H9 (cell line): ENCODE measurements at regions not wholly inside any gene's neighbourhood (a gene's known extent, or its start where the extent isn't known, plus 50 kb on each side); places are given as distances from the start of the nearest gene placed in this dataset.

ENCODE experiments used
- DNase-seq: peaks from one replicate; pipeline ENCODE4 v3.0.0-alpha.2; 2017
- H2AFZ ChIP-seq: one replicate; pipeline ENCODE4 v1.6.1; 2013; ENCODE audit warnings: mild to moderate bottlenecking, low read length, control low read depth, moderate library complexity
- H2AK5ac ChIP-seq: 2 replicates; pipeline ENCODE4 v1.6.1; 2013; ENCODE audit warnings: low read length, control low read depth, mixed read lengths; ENCODE audit not compliant: insufficient read length
- H2BK120ac ChIP-seq: one replicate; pipeline ENCODE4 v1.6.1; 2013; ENCODE audit warnings: low read depth, mild to moderate bottlenecking, low read length, control low read depth, inconsistent platforms; ENCODE audit not compliant: poor library complexity, severe bottlenecking
- H2BK12ac ChIP-seq: 2 replicates; pipeline ENCODE4 v1.6.1; 2013; ENCODE audit warnings: low read length, control low read depth, mixed read lengths, low read depth; ENCODE audit not compliant: insufficient read length
- H2BK15ac ChIP-seq: 2 replicates; pipeline ENCODE4 v1.6.1; 2013; ENCODE audit warnings: low read depth, low read length, control low read depth
- H2BK20ac ChIP-seq: one replicate; pipeline ENCODE4 v1.6.1; 2013; ENCODE audit warnings: low read depth, mild to moderate bottlenecking, low read length, control low read depth, inconsistent platforms; ENCODE audit not compliant: poor library complexity, severe bottlenecking
- H2BK5ac ChIP-seq: 2 replicates; pipeline ENCODE4 v1.6.1; 2013; ENCODE audit warnings: low read length, control low read depth, mixed read lengths; ENCODE audit not compliant: insufficient read length
- H3K14ac ChIP-seq: 2 replicates; pipeline ENCODE4 v1.6.1; 2013; ENCODE audit warnings: low read length, control low read depth; ENCODE audit not compliant: insufficient read depth
- H3K18ac ChIP-seq: 2 replicates; pipeline ENCODE4 v1.6.1; 2013; ENCODE audit warnings: low read depth, mild to moderate bottlenecking, mixed read lengths, low read length, control low read depth; ENCODE audit not compliant: insufficient read length
- H3K23ac ChIP-seq: 2 replicates; pipeline ENCODE4 v1.6.1; 2013; ENCODE audit warnings: low read length, control low read depth, mixed read lengths, low read depth; ENCODE audit not compliant: insufficient read length
- H3K23me2 ChIP-seq: 2 replicates; pipeline ENCODE4 v1.6.1; 2013; ENCODE audit warnings: low read depth, mild to moderate bottlenecking, mixed read lengths, low read length, control low read depth; ENCODE audit not compliant: insufficient read length, poor library complexity, severe bottlenecking
- H3K27ac ChIP-seq: 2 replicates; pipeline ENCODE4 v1.5.1; 2013; ENCODE audit warnings: low read length, control low read depth, mixed read lengths, low read depth; ENCODE audit not compliant: insufficient read length
- H3K27me3 ChIP-seq: 2 replicates; pipeline ENCODE4 v1.6.1; 2013; ENCODE audit warnings: low read length, control low read depth, inconsistent platforms; ENCODE audit not compliant: insufficient read depth
- H3K4ac ChIP-seq: 2 replicates; pipeline ENCODE4 v1.6.1; 2013; ENCODE audit warnings: low read depth, mild to moderate bottlenecking, control low read depth, inconsistent platforms, low read length, moderate library complexity
- H3K4me1 ChIP-seq: 2 replicates; pipeline ENCODE4 v1.6.1; 2013; ENCODE audit warnings: low read length, control low read depth, inconsistent platforms; ENCODE audit not compliant: insufficient read depth
- H3K4me2 ChIP-seq: 2 replicates; pipeline ENCODE4 v1.6.1; 2013; ENCODE audit warnings: low read length, control low read depth, mixed read lengths; ENCODE audit not compliant: insufficient read length, insufficient read depth
- H3K56ac ChIP-seq: 2 replicates; pipeline ENCODE4 v1.6.1; 2013; ENCODE audit warnings: low read depth, mild to moderate bottlenecking, mixed read lengths, low read length, control low read depth; ENCODE audit not compliant: insufficient read length
- H3K79me1 ChIP-seq: 2 replicates; pipeline ENCODE4 v1.6.1; 2013; ENCODE audit warnings: low read depth, mild to moderate bottlenecking, moderate library complexity, low read length, control low read depth, inconsistent platforms; ENCODE audit not compliant: insufficient read depth, poor library complexity, severe bottlenecking
- H3K79me2 ChIP-seq: 2 replicates; pipeline ENCODE4 v1.6.1; 2013; ENCODE audit warnings: low read length, control low read depth, inconsistent platforms; ENCODE audit not compliant: insufficient read depth
- H3K9ac ChIP-seq: 2 replicates; pipeline ENCODE4 v1.6.1; 2013; ENCODE audit warnings: low read length, control low read depth, mixed read lengths; ENCODE audit not compliant: insufficient read length; ENCODE audit errors: extremely low read depth
- H3K9me3 ChIP-seq: one replicate; pipeline ENCODE4 v1.6.1; 2013; ENCODE audit warnings: low read depth, low read length, inconsistent platforms; ENCODE audit not compliant: control insufficient read depth
- H3T11ph ChIP-seq: one replicate; pipeline ENCODE4 v1.6.1; 2013; ENCODE audit warnings: mild to moderate bottlenecking, low read length, control low read depth, inconsistent platforms
- H4K20me1 ChIP-seq: one replicate; pipeline ENCODE4 v1.6.1; 2013; ENCODE audit not compliant: control insufficient read depth, insufficient read length, insufficient read depth
- H4K5ac ChIP-seq: 2 replicates; pipeline ENCODE4 v1.6.1; 2013; ENCODE audit warnings: low read depth, mild to moderate bottlenecking, mixed read lengths, low read length, control low read depth; ENCODE audit not compliant: insufficient read length
- H4K8ac ChIP-seq: replicated peaks from 2 replicates; pipeline ENCODE4 v1.6.1; 2013; ENCODE audit warnings: low read length, control low read depth, mixed read lengths, low read depth; ENCODE audit not compliant: insufficient read length
- H4K91ac ChIP-seq: 2 replicates; pipeline ENCODE4 v1.6.1; 2013; ENCODE audit warnings: low read depth, mild to moderate bottlenecking, moderate library complexity, mixed read lengths, low read length, control low read depth; ENCODE audit not compliant: insufficient read length
- H3K27ac Mint-ChIP-seq, 3 experiments: 2 replicates in 2 of 3; 3 replicates in 1 of 3; pipeline ENCODE4 v1.8.0; 2020 to 2021; ENCODE audit warnings: mixed read lengths in 3 of 3, mild to moderate bottlenecking in 1 of 3, moderate library complexity in 1 of 3
- H3K27me3 Mint-ChIP-seq: 2 replicates; pipeline ENCODE4 v1.8.0; 2021; ENCODE audit warnings: low read depth, mild to moderate bottlenecking, moderate library complexity, mixed read lengths
- H3K36me3 Mint-ChIP-seq, 3 experiments: 2 replicates in 2 of 3; 3 replicates in 1 of 3; pipeline ENCODE4 v1.8.0; 2020 to 2021; ENCODE audit warnings: low read depth in 3 of 3, mixed read lengths in 3 of 3; ENCODE audit not compliant: insufficient read depth in 1 of 3
- H3K4me1 Mint-ChIP-seq, 2 experiments: 2 replicates each; pipeline ENCODE4 v1.8.0; 2020; ENCODE audit warnings: mixed read lengths in 2 of 2
- H3K4me3 Mint-ChIP-seq, 2 experiments: 2 replicates in 1 of 2; 3 replicates in 1 of 2; pipeline ENCODE4 v1.8.0; 2020 to 2021; ENCODE audit warnings: mild to moderate bottlenecking in 2 of 2, mixed read lengths in 2 of 2, moderate library complexity in 1 of 2
- H3K9me3 Mint-ChIP-seq, 2 experiments: 2 replicates in 1 of 2; 3 replicates in 1 of 2; pipeline ENCODE4 v1.8.0; 2020; ENCODE audit warnings: mild to moderate bottlenecking in 2 of 2, mixed read lengths in 2 of 2, moderate library complexity in 1 of 2
- whole genome bisulfite sequencing: extraction: QIAGEN DNeasy Blood & Tissue Kit; methylation state at CpG from one replicate; pipeline ENCODE4 v1.1.7; 2013; ENCODE audit warnings: missing lambda C conversion rate, low lambda C conversion rate, mixed read lengths; ENCODE audit not compliant: insufficient read length; ENCODE audit errors: extremely low coverage; 5-methylcytosine and 5-hydroxymethylcytosine counted together
- TF ChIP-seq, protein P1 (sequence below): fragments of 200-600 bp; sonication (generic); conservative IDR thresholded peaks from 3 replicates; pipeline ENCODE4 v1.8.0; 2021; ENCODE audit warnings: antibody characterized with exemption, mild to moderate bottlenecking

DNA sequence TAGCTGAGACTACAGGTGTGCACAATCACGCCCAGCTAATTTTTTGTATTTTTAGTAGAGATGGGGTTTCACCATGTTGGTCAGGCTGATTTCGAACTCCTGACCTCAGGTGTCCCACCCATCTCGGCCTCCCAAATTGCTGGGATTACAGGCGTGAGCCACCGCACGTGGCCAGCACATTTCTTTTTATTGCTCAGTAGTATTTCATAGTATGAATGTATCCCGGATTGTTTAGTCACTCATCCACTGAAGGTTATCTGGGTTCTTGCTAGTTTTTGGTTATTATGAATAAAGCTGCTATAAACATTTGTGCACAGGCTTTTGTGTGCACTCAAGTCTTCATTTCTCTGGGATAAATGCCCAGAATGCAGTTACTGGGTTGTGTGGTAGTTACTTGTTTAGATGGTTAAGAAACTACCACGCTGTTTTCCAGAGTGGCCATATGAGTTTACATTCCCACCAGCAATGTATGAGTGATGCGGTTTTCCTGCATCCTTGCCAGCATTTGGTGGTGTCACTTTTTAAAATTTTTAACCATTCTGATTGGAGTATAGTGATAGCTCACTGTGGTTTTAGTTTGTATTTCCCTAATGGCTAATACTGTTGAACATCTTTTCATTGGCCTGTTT, 275.8 kb upstream of the LYZL1 start:
- Histone ChIP-seq H4K91ac (no peak overlapping the region), H3K79me2 (no peaks in the 10 kb centered on the region), H3K14ac (no peak overlapping the region), H3K79me1 (no peaks in the 10 kb centered on the region), H3K23me2 (no peaks in the 10 kb centered on the region), H3K4me2 (no peak overlapping the region), H3K23ac (no peak overlapping the region), H4K8ac (no peak overlapping the region), H3T11ph (no peak overlapping the region), H2BK15ac (no peak overlapping the region), H3K4me1 (no peaks in the 10 kb centered on the region), H2BK20ac (no peak overlapping the region), H4K5ac (no peak overlapping the region), H3K9ac (no peak overlapping the region), H2AK5ac (no peak overlapping the region), H3K27ac (no peak overlapping the region), H2BK12ac (no peak overlapping the region), H3K9me3 (no peaks in the 10 kb centered on the region), H3K4ac (no peak overlapping the region), H3K56ac (no peak overlapping the region), H3K27me3 (no peaks in the 10 kb centered on the region), H3K18ac (no peak overlapping the region), H2AFZ (no peak overlapping the region), H2BK120ac (no peak overlapping the region), H2BK5ac (no peak overlapping the region), H4K20me1 (no peaks in the 10 kb centered on the region)
- Mint-ChIP-seq H3K27me3 (no peaks in the 10 kb centered on the region), H3K9me3 (no peaks in the 10 kb centered on the region; a peak in 3 of 5 replicates), H3K36me3 (peaks cover 0 to under 1% (median 0%) of the 10 kb centered on the region in 3 experiments; a peak in 3 of 7 replicates), H3K27ac (no peak overlapping the region), H3K4me3 (no peak overlapping the region), H3K4me1 (peaks cover 8 to 10% of the 10 kb centered on the region in 2 experiments)
- TF ChIP-seq, protein P1, sequence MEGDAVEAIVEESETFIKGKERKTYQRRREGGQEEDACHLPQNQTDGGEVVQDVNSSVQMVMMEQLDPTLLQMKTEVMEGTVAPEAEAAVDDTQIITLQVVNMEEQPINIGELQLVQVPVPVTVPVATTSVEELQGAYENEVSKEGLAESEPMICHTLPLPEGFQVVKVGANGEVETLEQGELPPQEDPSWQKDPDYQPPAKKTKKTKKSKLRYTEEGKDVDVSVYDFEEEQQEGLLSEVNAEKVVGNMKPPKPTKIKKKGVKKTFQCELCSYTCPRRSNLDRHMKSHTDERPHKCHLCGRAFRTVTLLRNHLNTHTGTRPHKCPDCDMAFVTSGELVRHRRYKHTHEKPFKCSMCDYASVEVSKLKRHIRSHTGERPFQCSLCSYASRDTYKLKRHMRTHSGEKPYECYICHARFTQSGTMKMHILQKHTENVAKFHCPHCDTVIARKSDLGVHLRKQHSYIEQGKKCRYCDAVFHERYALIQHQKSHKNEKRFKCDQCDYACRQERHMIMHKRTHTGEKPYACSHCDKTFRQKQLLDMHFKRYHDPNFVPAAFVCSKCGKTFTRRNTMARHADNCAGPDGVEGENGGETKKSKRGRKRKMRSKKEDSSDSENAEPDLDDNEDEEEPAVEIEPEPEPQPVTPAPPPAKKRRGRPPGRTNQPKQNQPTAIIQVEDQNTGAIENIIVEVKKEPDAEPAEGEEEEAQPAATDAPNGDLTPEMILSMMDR = no peak
- WGBS = no CpG with 5 or more reads among the region's 9 CpGs
- no peak for DNase-seq
